DMS114 treated with DMSO at 0.1 percent for 48 hours (cell line): ENCODE measurements at regions not wholly inside any gene's neighbourhood (a gene's known extent, or its start where the extent isn't known, plus 50 kb on each side); places are given as distances from the start of the nearest gene placed in this dataset.
"Not testable (repeated sequence)": the region's sequence is repeated elsewhere in the genome, so short reads cannot be mapped to it uniquely, and the experiment has no call there.

Source experiments
- DNase-seq: peaks from one replicate; lab custom pipeline; 2025; ENCODE audit not compliant: unreplicated experiment; lab: John Stamatoyannopoulos, UW

GRCh38 chr3:25171118-25171807 is 256.8 kb upstream of the RARB start:
- no peak for DNase-seq

- DNase-seq: no peak
Measured at GRCh38 chr3:25171897-25172296, 256.2 kb upstream of the RARB start.

- DNase-seq: no peak
Measured at GRCh38 chr3:25173606-25174005, 254.5 kb upstream of the RARB start.

- no peak for DNase-seq
Measured at GRCh38 chr3:25174251-25174650, 253.8 kb upstream of the RARB start.

GRCh38 chr3:25177041-25177440 is 251.0 kb upstream of the RARB start:
- no peak for DNase-seq

- DNase-seq: no peak
Measured at GRCh38 chr3:25178672-25179071, 249.4 kb upstream of the RARB start.

- no peak for DNase-seq
Measured at GRCh38 chr3:25181096-25181495, 247.0 kb upstream of the RARB start.

GRCh38 chr3:25182794-25183193 is 245.3 kb upstream of the RARB start:
- DNase-seq: no peak

GRCh38 chr3:25184641-25185250 is 243.3 kb upstream of the RARB start:
- no peak for DNase-seq

- no peak for DNase-seq
Measured at GRCh38 chr3:25191673-25192072, 236.4 kb upstream of the RARB start.

GRCh38 chr3:25199567-25199966 is 228.5 kb upstream of the RARB start:
- not testable (repeated sequence) for DNase-seq

- no peak for DNase-seq
Measured at GRCh38 chr3:25212736-25213135, 215.3 kb upstream of the RARB start.

- no peak for DNase-seq
Measured at GRCh38 chr3:25214034-25214433, 214.0 kb upstream of the RARB start.

GRCh38 chr3:25218362-25218761 is 209.7 kb upstream of the RARB start:
- no peak for DNase-seq

- DNase-seq: no peak
Measured at GRCh38 chr3:25226747-25227146, 201.3 kb upstream of the RARB start.

GRCh38 chr3:25229586-25229985 is 198.5 kb upstream of the RARB start:
- no peak for DNase-seq

GRCh38 chr3:25235031-25235430 is 193.0 kb upstream of the RARB start:
- DNase-seq: no peak

GRCh38 chr3:25235466-25235865 is 192.6 kb upstream of the RARB start:
- DNase-seq: no peak

GRCh38 chr3:25237602-25238001 is 190.5 kb upstream of the RARB start:
- no peak for DNase-seq

GRCh38 chr3:25239042-25239441 is 189.0 kb upstream of the RARB start:
- DNase-seq: no peak

- DNase-seq: no peak
Measured at GRCh38 chr3:25246913-25247312, 181.2 kb upstream of the RARB start.

- DNase-seq: no peak
Measured at GRCh38 chr3:25252291-25252690, 175.8 kb upstream of the RARB start.

GRCh38 chr3:25257026-25257425 is 171.0 kb upstream of the RARB start:
- DNase-seq: no peak
